ENCODE measurements at regions not wholly inside any gene's neighbourhood (a gene's known extent, or its start where the extent isn't known, plus 50 kb on each side); places are given as distances from the start of the nearest gene placed in this dataset.

GRCh38 chr18:65398347-65399075, 352.3 kb upstream of the CDH7 start:
- Histone ChIP-seq H3K27ac (ENCODE audit: low read depth, low read length) (no peak overlapping the region), H3K4me1 (ENCODE audit: control insufficient read depth in 5 of 5, insufficient read depth in 5 of 5, low read length in 5 of 5) (no peaks in the 10 kb centered on the region), H3K9ac (ENCODE audit: low read length in 5 of 5) (no peak overlapping the region), H3K9me3 (ENCODE audit: control insufficient read depth in 5 of 5, low read length in 5 of 5) (peaks cover 0 to 2% (median 0%) of the 10 kb centered on the region in 5 donors), H3K36me3 (ENCODE audit: control insufficient read depth in 5 of 5, insufficient read depth in 5 of 5, low read length in 5 of 5) (no peaks in the 10 kb centered on the region), H3K27me3 (ENCODE audit: control insufficient read depth in 5 of 5, insufficient read depth in 4 of 5, low read length in 5 of 5) (no peaks in the 10 kb centered on the region), H3K4me3 (ENCODE audit: low read depth in 1 of 5, low read length in 5 of 5) (no peak overlapping the region)

GRCh38 chr18:65380986-65381385, 369.8 kb upstream of the CDH7 start:
- no peaks in the 10 kb centered on the region for H3K9me3 ChIP-seq (ENCODE audit: control insufficient read depth in 5 of 5, low read length in 5 of 5)
- no peak overlapping the region for H3K27ac ChIP-seq (ENCODE audit: low read depth, low read length)
- no peak overlapping the region for H3K4me3 ChIP-seq (ENCODE audit: low read depth in 1 of 5, low read length in 5 of 5)
- no peaks in the 10 kb centered on the region for H3K27me3 ChIP-seq (ENCODE audit: control insufficient read depth in 5 of 5, insufficient read depth in 4 of 5, low read length in 5 of 5)
- H3K9ac ChIP-seq (ENCODE audit: low read length in 5 of 5): no peak overlapping the region
- H3K36me3 ChIP-seq (ENCODE audit: control insufficient read depth in 5 of 5, insufficient read depth in 5 of 5, low read length in 5 of 5): no peaks in the 10 kb centered on the region
- H3K4me1 ChIP-seq (ENCODE audit: control insufficient read depth in 5 of 5, insufficient read depth in 5 of 5, low read length in 5 of 5): no peaks in the 10 kb centered on the region

GRCh38 chr18:65380571-65380970, 370.2 kb upstream of the CDH7 start:
- Histone ChIP-seq H3K4me3 (ENCODE audit: low read depth in 1 of 5, low read length in 5 of 5) (no peak overlapping the region), H3K27ac (ENCODE audit: low read depth, low read length) (no peak overlapping the region), H3K4me1 (ENCODE audit: control insufficient read depth in 5 of 5, insufficient read depth in 5 of 5, low read length in 5 of 5) (no peaks in the 10 kb centered on the region), H3K36me3 (ENCODE audit: control insufficient read depth in 5 of 5, insufficient read depth in 5 of 5, low read length in 5 of 5) (no peaks in the 10 kb centered on the region), H3K9me3 (ENCODE audit: control insufficient read depth in 5 of 5, low read length in 5 of 5) (no peaks in the 10 kb centered on the region), H3K27me3 (ENCODE audit: control insufficient read depth in 5 of 5, insufficient read depth in 4 of 5, low read length in 5 of 5) (no peaks in the 10 kb centered on the region), H3K9ac (ENCODE audit: low read length in 5 of 5) (no peak overlapping the region)

- no peaks in the 10 kb centered on the region for H3K4me1 ChIP-seq (ENCODE audit: control insufficient read depth in 5 of 5, insufficient read depth in 5 of 5, low read length in 5 of 5)
- H3K9me3 ChIP-seq (ENCODE audit: control insufficient read depth in 5 of 5, low read length in 5 of 5): no peaks in the 10 kb centered on the region
- H3K27me3 ChIP-seq (ENCODE audit: control insufficient read depth in 5 of 5, insufficient read depth in 4 of 5, low read length in 5 of 5): no peaks in the 10 kb centered on the region
Measured at GRCh38 chr18:65372904-65373303, 377.9 kb upstream of the CDH7 start.

GRCh38 chr18:65365245-65365980, 385.4 kb upstream of the CDH7 start:
- no peak overlapping the region for H3K27ac ChIP-seq (ENCODE audit: low read depth, low read length)
- no peaks in the 10 kb centered on the region for H3K27me3 ChIP-seq (ENCODE audit: control insufficient read depth in 5 of 5, insufficient read depth in 4 of 5, low read length in 5 of 5)
- no peak overlapping the region for H3K9ac ChIP-seq (ENCODE audit: low read length in 5 of 5)
- H3K4me1 ChIP-seq (ENCODE audit: control insufficient read depth in 5 of 5, insufficient read depth in 5 of 5, low read length in 5 of 5): no peaks in the 10 kb centered on the region
- H3K4me3 ChIP-seq (ENCODE audit: low read depth in 1 of 5, low read length in 5 of 5): no peak overlapping the region
- H3K36me3 ChIP-seq (ENCODE audit: control insufficient read depth in 5 of 5, insufficient read depth in 5 of 5, low read length in 5 of 5): no peaks in the 10 kb centered on the region
- H3K9me3 ChIP-seq (ENCODE audit: control insufficient read depth in 5 of 5, low read length in 5 of 5): no peaks in the 10 kb centered on the region

More at GRCh38 chr18:65372904-65373303, 377.9 kb upstream of the CDH7 start:
- no peak overlapping the region for H3K9ac ChIP-seq (ENCODE audit: low read length in 5 of 5)
- H3K36me3 ChIP-seq (ENCODE audit: control insufficient read depth in 5 of 5, insufficient read depth in 5 of 5, low read length in 5 of 5): no peaks in the 10 kb centered on the region
- no peak overlapping the region for H3K4me3 ChIP-seq (ENCODE audit: low read depth in 1 of 5, low read length in 5 of 5)
- no peak overlapping the region for H3K27ac ChIP-seq (ENCODE audit: low read depth, low read length)

GRCh38 chr18:65363911-65364632, 386.7 kb upstream of the CDH7 start:
- Histone ChIP-seq H3K9me3 (ENCODE audit: control insufficient read depth in 5 of 5, low read length in 5 of 5) (no peaks in the 10 kb centered on the region), H3K36me3 (ENCODE audit: control insufficient read depth in 5 of 5, insufficient read depth in 5 of 5, low read length in 5 of 5) (no peaks in the 10 kb centered on the region), H3K27me3 (ENCODE audit: control insufficient read depth in 5 of 5, insufficient read depth in 4 of 5, low read length in 5 of 5) (no peaks in the 10 kb centered on the region), H3K4me1 (ENCODE audit: control insufficient read depth in 5 of 5, insufficient read depth in 5 of 5, low read length in 5 of 5) (no peaks in the 10 kb centered on the region), H3K9ac (ENCODE audit: low read length in 5 of 5) (no peak overlapping the region), H3K4me3 (ENCODE audit: low read depth in 1 of 5, low read length in 5 of 5) (no peak overlapping the region), H3K27ac (ENCODE audit: low read depth, low read length) (no peak overlapping the region)

GRCh38 chr18:65363011-65363410, 387.8 kb upstream of the CDH7 start:
- H3K4me3 ChIP-seq (ENCODE audit: low read depth in 1 of 5, low read length in 5 of 5): no peak overlapping the region
- no peak overlapping the region for H3K9ac ChIP-seq (ENCODE audit: low read length in 5 of 5)
- H3K27ac ChIP-seq (ENCODE audit: low read depth, low read length): no peak overlapping the region
- H3K4me1 ChIP-seq (ENCODE audit: control insufficient read depth in 5 of 5, insufficient read depth in 5 of 5, low read length in 5 of 5): no peaks in the 10 kb centered on the region
- H3K27me3 ChIP-seq (ENCODE audit: control insufficient read depth in 5 of 5, insufficient read depth in 4 of 5, low read length in 5 of 5): no peaks in the 10 kb centered on the region
- no peaks in the 10 kb centered on the region for H3K36me3 ChIP-seq (ENCODE audit: control insufficient read depth in 5 of 5, insufficient read depth in 5 of 5, low read length in 5 of 5)
- no peaks in the 10 kb centered on the region for H3K9me3 ChIP-seq (ENCODE audit: control insufficient read depth in 5 of 5, low read length in 5 of 5)

GRCh38 chr18:65359479-65359878, 391.3 kb upstream of the CDH7 start:
- Histone ChIP-seq H3K9me3 (ENCODE audit: control insufficient read depth in 5 of 5, low read length in 5 of 5) (no peaks in the 10 kb centered on the region), H3K27ac (ENCODE audit: low read depth, low read length) (no peak overlapping the region), H3K4me1 (ENCODE audit: control insufficient read depth in 5 of 5, insufficient read depth in 5 of 5, low read length in 5 of 5) (peaks cover 0 to 8% (median 0%) of the 10 kb centered on the region in 5 donors), H3K27me3 (ENCODE audit: control insufficient read depth in 5 of 5, insufficient read depth in 4 of 5, low read length in 5 of 5) (no peaks in the 10 kb centered on the region), H3K36me3 (ENCODE audit: control insufficient read depth in 5 of 5, insufficient read depth in 5 of 5, low read length in 5 of 5) (no peaks in the 10 kb centered on the region), H3K9ac (ENCODE audit: low read length in 5 of 5) (no peak overlapping the region), H3K4me3 (ENCODE audit: low read depth in 1 of 5, low read length in 5 of 5) (no peak overlapping the region)

GRCh38 chr18:65358306-65358705, 392.5 kb upstream of the CDH7 start:
- H3K4me1 ChIP-seq (ENCODE audit: control insufficient read depth in 5 of 5, insufficient read depth in 5 of 5, low read length in 5 of 5): peaks cover 0 to 8% (median 0%) of the 10 kb centered on the region in 5 donors
- no peaks in the 10 kb centered on the region for H3K36me3 ChIP-seq (ENCODE audit: control insufficient read depth in 5 of 5, insufficient read depth in 5 of 5, low read length in 5 of 5)
- no peak overlapping the region for H3K9ac ChIP-seq (ENCODE audit: low read length in 5 of 5)
- H3K27ac ChIP-seq (ENCODE audit: low read depth, low read length): no peak overlapping the region
- H3K27me3 ChIP-seq (ENCODE audit: control insufficient read depth in 5 of 5, insufficient read depth in 4 of 5, low read length in 5 of 5): no peaks in the 10 kb centered on the region
- no peak overlapping the region for H3K4me3 ChIP-seq (ENCODE audit: low read depth in 1 of 5, low read length in 5 of 5)
- H3K9me3 ChIP-seq (ENCODE audit: control insufficient read depth in 5 of 5, low read length in 5 of 5): no peaks in the 10 kb centered on the region

- Histone ChIP-seq H3K4me1 (ENCODE audit: control insufficient read depth in 5 of 5, insufficient read depth in 5 of 5, low read length in 5 of 5) (peaks cover 0 to 14% (median 0%) of the 10 kb centered on the region in 5 donors), H3K4me3 (ENCODE audit: low read depth in 1 of 5, low read length in 5 of 5) (no peak overlapping the region), H3K9me3 (ENCODE audit: control insufficient read depth in 5 of 5, low read length in 5 of 5) (no peaks in the 10 kb centered on the region), H3K9ac (ENCODE audit: low read length in 5 of 5) (no peak overlapping the region), H3K36me3 (ENCODE audit: control insufficient read depth in 5 of 5, insufficient read depth in 5 of 5, low read length in 5 of 5) (no peaks in the 10 kb centered on the region), H3K27ac (ENCODE audit: low read depth, low read length) (no peak overlapping the region), H3K27me3 (ENCODE audit: control insufficient read depth in 5 of 5, insufficient read depth in 4 of 5, low read length in 5 of 5) (no peaks in the 10 kb centered on the region)
Measured at GRCh38 chr18:65352186-65352585, 398.6 kb upstream of the CDH7 start.
